Hippocampal formation (tissue), 2 donors: ENCODE measurements at regions not wholly inside any gene's neighbourhood (a gene's known extent, or its start where the extent isn't known, plus 50 kb on each side); places are given as distances from the start of the nearest gene placed in this dataset.
"Not testable (repeated sequence)": the region's sequence is repeated elsewhere in the genome, so short reads cannot be mapped to it uniquely, and the experiment has no call there.

ENCODE experiments used
- DNase-seq, 2 donors: peaks; one replicate each; lab custom pipeline; 2025; lab: John Stamatoyannopoulos, UW

DNA sequence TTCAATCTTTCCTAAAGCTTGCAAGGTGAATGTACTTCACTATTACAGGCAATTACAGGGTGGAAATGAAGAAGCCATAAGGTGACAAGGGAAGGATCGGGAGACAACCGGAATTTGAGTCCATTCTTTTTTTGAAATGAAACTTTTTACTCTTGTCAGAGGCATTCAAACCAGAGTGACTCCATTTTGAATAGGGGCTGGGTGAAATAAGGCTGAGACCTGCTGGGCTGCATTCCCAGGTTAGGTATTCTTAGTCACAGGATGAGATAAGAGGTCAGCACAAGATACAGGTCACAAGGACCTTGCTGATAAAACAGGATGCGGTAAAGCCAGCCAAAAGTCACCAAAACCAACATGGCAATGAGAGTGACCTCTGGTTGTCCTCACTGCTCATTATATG, 363.3 kb downstream of the TYW1 start:
- no peak for DNase-seq

DNA sequence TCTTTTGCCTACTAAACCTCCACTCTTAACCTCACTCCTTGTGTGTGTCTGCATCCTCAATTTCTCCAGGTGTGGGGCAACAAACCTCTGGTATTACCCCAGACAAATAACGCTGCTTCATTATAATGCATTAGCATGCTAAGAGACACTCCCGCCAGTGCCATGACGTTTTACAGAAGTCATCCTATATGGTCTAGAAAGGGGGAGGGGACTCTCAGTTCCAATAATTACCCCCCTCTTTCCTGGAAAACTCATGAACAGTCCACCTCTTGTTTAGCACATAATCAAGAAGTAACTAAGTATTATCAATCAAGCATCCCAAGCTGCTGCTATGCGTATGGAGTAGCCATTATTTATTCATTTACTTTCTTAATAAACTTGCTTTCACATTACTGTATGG, 364.5 kb downstream of the TYW1 start:
- no peak for DNase-seq

DNA sequence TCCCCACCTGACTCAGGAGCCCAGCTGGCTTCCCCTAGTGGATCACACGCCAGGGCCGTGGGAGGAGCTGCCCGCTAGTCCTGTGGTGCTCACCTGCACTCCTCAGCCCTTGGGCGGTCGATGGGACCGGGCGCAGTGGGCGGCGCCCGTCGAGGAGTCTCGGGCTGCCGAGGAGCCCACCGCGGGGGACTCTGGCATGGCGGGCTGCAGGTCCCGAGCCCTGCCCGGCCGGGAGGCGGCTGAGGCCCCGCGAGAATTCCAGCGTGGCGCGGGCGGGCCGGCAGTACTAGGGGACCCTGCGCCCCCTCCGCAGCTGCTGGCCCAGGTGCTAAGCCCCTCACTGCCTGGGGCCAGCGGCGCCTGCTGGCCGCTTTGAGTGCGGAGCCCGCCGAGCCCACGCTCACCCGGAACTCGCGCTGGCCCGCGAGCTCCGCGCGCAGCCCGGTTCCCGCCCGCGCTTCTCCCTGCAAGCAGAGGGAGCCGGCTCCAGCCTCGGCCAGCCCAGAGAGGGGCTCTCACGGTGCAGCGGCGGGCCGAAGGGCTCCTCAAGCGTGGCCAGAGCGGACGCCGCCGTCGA, 367.9 kb downstream of the TYW1 start:
- DNase-seq = no peak

- DNase-seq = peak; percentile 32 to 54
These were observed 375.0 kb downstream of the TYW1 start for GRCh38 chr7:67371429-67372305.

DNA sequence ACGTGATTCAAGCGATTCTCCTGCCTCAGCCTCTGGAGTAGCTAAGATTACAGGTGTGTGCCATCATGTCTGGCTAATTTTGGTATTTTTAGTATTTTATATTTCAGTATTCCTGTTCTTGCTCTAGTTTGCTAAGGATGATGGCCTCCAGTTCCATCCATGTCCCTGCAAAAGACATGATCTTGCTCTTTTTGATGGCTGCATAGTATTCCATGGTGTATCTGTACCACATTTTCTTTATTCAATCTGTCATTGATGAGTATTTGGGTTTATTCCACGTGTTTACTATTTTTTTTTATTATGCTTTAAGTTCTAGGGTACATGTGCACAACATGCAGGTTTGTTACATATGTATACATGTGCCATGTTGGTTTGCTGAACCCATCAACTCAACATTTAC, 376.8 kb downstream of the TYW1 start:
- DNase-seq = not testable (repeated sequence)

DNA sequence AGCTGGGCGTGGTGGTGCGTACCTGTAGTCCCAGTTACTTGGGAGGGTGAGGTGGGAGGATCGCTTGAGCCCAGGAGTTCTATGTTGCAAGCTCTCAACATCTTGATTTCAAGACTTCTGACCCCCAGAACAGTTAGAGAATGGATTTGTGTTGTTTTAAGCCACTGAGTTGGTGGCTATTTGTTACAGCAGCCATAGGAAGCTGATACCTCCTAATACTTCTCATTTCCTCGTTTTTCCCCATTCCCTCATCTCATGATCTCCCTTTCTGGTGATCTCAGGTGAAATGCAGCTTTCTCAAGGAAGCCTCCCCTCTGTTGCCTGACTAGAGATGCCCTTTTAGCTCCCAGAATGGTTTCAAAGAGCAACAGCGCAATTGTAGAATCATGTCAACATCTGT, 378.8 kb downstream of the TYW1 start:
- no peak for DNase-seq

DNA sequence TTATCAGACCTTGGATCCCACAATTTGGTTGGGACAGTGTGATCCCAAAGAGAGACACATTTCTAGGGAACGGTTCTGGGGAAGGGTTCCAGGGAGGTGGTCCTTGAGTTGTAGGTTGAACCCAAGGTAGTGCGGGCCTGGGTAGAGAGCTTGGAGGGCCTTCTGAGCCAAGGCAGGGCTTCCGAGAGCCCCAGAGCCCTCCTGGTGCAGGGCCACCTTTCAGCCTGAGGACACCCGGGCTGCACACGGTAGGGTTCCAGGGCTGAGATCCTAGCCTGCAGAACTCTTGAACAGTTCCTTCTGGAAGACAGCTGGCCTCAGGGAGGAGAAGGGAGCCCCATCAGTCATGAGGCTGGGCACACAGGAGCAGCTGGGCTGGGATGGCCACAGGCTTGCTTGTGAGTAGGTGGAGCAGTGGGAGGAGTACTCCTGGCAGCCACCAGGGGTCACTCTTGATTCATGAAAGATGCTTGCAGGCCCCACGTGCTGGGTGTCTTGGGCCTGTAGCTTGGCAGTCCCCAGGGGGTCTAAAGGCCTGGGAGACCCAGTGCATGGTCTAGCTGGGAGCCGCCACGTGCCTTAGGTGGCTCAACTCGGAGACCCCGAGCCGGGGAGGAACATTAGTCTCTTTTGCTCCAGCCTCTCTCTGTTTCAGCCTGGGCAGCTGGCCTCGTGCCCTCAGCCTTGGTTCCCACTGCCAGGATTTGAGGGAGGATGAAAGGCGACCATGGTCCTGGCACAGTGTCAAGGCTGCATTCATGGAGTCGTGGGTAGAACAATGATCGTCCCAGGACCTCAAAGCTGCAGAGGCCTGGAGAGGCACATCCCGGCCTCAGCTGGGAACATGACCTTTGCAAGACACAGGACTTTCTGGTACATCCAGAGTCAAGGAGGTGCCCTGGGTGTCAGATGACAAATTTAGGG, 381.6 kb downstream of the TYW1 start:
- DNase-seq = peak; percentile 16 to 55

DNA sequence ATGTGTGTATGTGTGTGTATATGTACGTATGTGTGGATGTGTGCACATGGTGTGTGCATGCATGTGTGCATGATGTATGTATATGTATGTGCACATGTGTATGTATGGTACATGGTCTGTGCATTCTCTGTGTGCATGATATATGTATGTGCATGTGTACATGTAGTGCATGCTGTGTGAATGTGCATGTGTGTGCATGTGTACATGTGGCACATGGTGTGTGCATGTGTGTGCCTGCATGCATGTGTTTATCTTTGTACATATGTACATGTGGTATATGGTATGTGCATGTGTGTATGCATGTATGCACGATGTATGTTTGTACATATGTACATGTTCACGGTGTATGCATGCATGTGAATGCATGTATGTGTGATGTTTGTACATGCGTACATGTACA, 383.7 kb downstream of the TYW1 start:
- no peak for DNase-seq

- no peak for DNase-seq
These were observed 384.2 kb downstream of the TYW1 start for GRCh38 chr7:67380858-67381257.

DNA sequence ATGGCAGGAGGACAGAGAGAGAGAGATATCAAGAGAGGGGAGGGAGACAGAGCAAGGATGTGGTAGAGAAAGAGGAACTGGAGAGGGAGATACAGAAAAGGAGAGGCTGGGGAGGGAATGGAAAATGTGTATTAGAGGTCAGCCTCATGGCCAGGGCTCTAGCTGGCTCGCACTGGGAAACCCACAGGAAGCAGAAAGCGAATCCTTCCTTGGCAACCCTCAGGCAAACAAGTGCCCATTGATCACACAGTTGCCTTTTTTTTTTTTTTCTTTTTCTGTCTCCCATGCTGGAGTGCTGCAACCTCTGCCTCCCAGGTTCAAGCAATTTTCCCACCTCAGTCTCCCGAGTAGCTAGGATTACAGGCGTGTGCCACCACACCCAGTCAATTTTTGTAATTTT, 391.2 kb downstream of the TYW1 start:
- DNase-seq = no peak

DNA sequence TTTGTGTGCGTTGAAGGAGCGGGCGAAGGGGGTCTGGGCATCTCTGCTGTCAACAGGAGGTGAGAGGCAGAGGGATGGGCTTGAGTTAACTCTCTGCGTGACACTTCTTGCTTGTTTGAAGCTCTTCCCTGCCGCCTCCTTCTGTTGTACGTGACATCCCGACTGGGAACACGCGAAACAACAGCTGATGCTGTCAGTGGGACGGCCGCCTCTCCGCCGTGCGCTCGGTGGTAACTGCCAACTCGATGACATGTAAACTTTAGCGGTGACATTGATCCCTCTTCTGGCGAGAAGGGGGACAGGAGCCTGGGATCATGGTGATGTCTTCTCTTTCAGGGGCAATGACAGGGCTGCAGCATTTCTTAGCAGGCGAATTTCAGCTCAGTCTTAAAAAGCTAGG, 394.5 kb downstream of the TYW1 start:
- DNase-seq = no peak

- DNase-seq = no peak
These were observed 396.2 kb downstream of the TYW1 start for GRCh38 chr7:67392596-67393438.

GRCh38 chr7:67393903-67394302, 397.3 kb downstream of the TYW1 start:
- no peak for DNase-seq

DNA sequence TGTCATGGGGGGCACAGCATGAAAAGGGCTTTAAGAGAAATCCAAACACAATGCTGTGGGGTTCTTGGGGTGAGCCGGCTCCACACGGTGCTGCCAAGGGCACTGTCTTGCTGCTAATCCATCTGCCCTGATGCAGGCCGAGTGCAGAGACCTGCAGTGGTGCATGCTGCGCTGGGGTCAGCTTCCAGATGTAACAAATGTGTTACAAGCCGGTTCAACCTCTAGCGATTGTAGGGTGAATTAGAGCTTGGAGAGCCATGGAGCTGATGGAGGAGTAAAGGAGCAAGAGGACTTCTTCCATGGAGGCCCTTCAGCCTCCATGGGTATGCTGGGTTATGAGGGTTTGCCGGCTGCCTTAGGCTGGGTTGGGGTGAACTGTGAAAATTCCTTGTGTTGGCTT, 402.3 kb downstream of the TYW1 start:
- no peak for DNase-seq

- no peak for DNase-seq
These were observed 404.9 kb downstream of the TYW1 start for GRCh38 chr7:67401492-67401891.

- no peak for DNase-seq
These were observed 405.6 kb downstream of the TYW1 start for GRCh38 chr7:67402280-67402679.

GRCh38 chr7:67406976-67407375, 410.3 kb downstream of the TYW1 start:
- no peak for DNase-seq

DNA sequence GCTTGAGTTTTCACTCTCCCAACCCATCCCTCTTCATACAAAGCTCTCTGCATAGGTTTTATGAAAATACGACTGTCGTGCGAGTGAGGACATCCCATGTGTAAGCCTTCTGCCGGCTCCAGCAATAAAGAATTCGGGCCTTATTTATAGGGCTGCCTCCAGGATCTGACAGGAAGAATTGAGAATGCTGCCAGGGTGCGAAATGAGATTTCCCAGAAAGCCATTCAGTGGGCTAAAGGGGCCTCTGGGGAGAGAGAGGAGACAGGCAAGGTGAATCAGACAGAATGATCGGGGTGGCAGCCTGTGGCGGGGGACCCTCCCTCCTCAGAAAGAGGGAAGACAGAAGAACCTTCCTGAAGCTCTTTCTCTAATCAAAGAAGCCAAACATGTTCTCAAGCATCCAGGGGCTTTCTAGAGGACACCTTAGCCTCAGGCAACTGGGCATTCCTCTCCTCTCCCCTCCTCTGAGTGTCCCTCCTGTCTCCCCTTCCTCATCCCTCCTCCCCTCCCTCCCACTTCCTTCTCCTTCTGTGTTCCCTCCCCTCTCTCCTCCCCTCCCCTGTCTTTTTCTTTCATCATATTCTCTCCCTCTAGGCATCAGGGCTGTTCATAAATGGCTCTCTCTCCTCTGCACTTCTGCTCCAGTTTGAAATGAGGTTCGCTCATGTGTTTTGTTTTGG, 410.9 kb downstream of the TYW1 start:
- DNase-seq = no peak

- no peak for DNase-seq
These were observed 411.5 kb downstream of the TYW1 start for GRCh38 chr7:67408109-67408508.

DNA sequence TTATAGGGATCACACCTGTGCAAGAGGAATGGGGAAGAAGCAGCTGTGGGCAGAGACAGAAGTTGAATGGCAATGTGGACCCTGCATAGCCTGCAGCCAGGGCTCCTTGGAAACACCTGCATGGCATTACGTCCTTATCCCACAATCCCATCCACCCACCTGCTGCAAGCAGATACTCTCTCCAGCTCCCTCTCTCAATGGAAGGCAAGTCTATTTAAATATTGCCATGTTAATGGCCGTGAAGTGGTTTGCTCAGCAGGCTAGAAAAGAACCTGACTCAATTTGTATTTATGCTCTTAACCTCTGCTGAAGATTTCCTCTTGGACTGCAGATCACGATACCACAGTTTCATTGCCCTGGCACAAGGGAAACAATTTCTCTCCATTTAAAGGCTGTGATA, 417.0 kb downstream of the TYW1 start:
- no peak for DNase-seq

DNA sequence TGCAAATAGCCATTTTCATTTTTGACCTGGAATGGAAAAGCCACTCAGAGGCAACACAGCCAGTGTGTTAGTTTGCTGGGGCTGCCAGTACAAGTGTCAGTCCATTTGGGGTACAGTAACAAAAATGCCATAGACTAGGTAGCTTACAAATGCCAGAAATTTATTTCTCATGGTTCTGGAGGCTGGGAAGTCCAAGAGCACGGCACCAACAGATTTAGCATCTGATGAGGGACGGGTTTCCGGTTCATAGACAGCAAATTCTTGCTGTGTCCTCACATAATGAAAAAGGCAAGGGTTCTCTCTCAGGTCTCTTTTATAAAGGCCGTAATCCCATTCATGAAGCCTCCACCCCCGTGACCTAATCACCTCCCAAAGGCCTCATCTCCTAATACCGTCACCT, 418.2 kb downstream of the TYW1 start:
- no peak for DNase-seq
